ENCODE measurements at regions not wholly inside any gene's neighbourhood (a gene's known extent, or its start where the extent isn't known, plus 50 kb on each side); places are given as distances from the start of the nearest gene placed in this dataset.

DNA sequence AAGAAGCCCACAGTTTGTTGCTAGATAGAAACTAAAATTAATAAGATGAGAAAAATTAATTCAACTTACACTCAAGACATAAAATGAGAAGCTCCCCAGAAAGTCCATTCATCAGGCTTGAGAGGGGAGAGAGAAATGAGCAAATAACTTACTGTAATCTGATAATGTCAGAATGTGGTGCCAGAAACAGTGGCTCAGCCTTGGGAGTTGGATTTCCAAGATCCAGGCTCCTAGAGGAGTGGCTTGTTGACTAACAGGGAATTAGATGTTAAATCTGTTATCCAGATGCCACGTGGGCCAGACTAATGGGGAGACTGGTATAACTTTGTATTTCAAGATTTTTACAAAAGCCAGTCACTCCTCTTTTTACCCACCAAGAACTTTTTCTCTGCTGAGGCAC lies 458.2 kb downstream of the GADD45G start:
- H3K4me2 ChIP-seq (ENCODE audit: low read length) = no peak overlapping the region
- H4K8ac ChIP-seq (ENCODE audit: low read depth, low read length) = no peak overlapping the region
- H3K36me3 ChIP-seq (ENCODE audit: control insufficient read depth in 1 of 2, insufficient read depth in 2 of 2, low read length in 2 of 2) = no peaks in the 10 kb centered on the region
- H2AK5ac ChIP-seq (ENCODE audit: low read length) = no peak overlapping the region
- no peak for DNase-seq
- no peaks in the 10 kb centered on the region for H3K79me1 ChIP-seq (ENCODE audit: low read length)
- no peak overlapping the region for H3K9ac ChIP-seq (ENCODE audit: low read length)
- peaks cover 0 to 5% of the 10 kb centered on the region in 2 experiments for H3K4me1 ChIP-seq (ENCODE audit: control insufficient read depth in 1 of 2, insufficient read depth in 2 of 2, low read length in 2 of 2)
- no CpG with 5 or more reads among the region's 1 CpG for WGBS (ENCODE audit: extremely low coverage, insufficient coverage, insufficient read length)
- H3K23ac ChIP-seq (ENCODE audit: low read length) = no peak overlapping the region
- H2BK5ac ChIP-seq (ENCODE audit: low read depth, low read length, poor library complexity) = no peak overlapping the region
- no peaks in the 10 kb centered on the region for H3K79me2 ChIP-seq (ENCODE audit: control insufficient read depth, insufficient read depth, low read length, poor library complexity)
- no peak overlapping the region for H3K4ac ChIP-seq (ENCODE audit: low read depth, low read length)
- no peak overlapping the region for H4K91ac ChIP-seq (ENCODE audit: low read depth, low read length)
- H3K18ac ChIP-seq (ENCODE audit: low read length) = no peak overlapping the region
- no peak overlapping the region for H2BK120ac ChIP-seq (ENCODE audit: insufficient read depth, low read length, poor library complexity)
- H3K9me3 ChIP-seq (ENCODE audit: insufficient read depth, low read depth, low read length) = no peaks in the 10 kb centered on the region
- H2AFZ ChIP-seq (ENCODE audit: insufficient read depth, low read length, poor library complexity) = no peak overlapping the region
- no peaks in the 10 kb centered on the region for H3K27me3 ChIP-seq (ENCODE audit: insufficient read depth, low read length)
- no peak overlapping the region for H3K4me3 ChIP-seq (ENCODE audit: low read depth, low read length)
- no peak overlapping the region for H3K14ac ChIP-seq (ENCODE audit: low read length)
- H3K27ac ChIP-seq (ENCODE audit: low read depth, low read length) = no peak overlapping the region
- H2BK12ac ChIP-seq (ENCODE audit: low read length) = no peak overlapping the region
- H4K12ac ChIP-seq (ENCODE audit: low read depth, low read length) = no peak overlapping the region

DNA sequence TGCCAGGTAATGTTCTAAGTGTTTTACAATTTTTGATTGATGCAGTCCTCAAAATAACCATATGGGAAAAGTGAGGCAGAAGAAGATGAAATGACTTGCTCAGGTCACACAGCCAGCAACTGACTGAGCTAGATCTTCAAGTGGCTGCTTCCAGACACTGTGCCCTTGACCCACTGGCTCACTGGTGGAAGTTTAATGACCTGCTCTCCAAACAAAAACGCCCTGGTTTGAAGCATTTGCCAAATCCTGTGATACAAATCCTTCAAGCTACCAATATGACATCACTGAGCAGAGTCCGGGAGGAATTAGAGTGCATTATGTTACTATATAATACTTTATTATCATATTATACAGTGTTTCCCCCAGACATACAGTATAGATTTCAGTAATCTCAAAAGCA lies 459.4 kb downstream of the GADD45G start:
- H3K27me3 ChIP-seq (ENCODE audit: insufficient read depth, low read length) = no peaks in the 10 kb centered on the region
- H3K27ac ChIP-seq (ENCODE audit: low read depth, low read length) = no peak overlapping the region
- H3K4me3 ChIP-seq (ENCODE audit: low read depth, low read length) = no peak overlapping the region
- no peak overlapping the region for H3K14ac ChIP-seq (ENCODE audit: low read length)
- no peak overlapping the region for H4K12ac ChIP-seq (ENCODE audit: low read depth, low read length)
- H3K79me2 ChIP-seq (ENCODE audit: control insufficient read depth, insufficient read depth, low read length, poor library complexity) = no peaks in the 10 kb centered on the region
- no peak for DNase-seq
- H3K79me1 ChIP-seq (ENCODE audit: low read length) = no peaks in the 10 kb centered on the region
- H3K23ac ChIP-seq (ENCODE audit: low read length) = no peak overlapping the region
- H3K36me3 ChIP-seq (ENCODE audit: control insufficient read depth in 1 of 2, insufficient read depth in 2 of 2, low read length in 2 of 2) = no peaks in the 10 kb centered on the region
- WGBS (ENCODE audit: extremely low coverage, insufficient coverage, insufficient read length) = no CpG with 5 or more reads among the region's 2 CpGs
- H2BK12ac ChIP-seq (ENCODE audit: low read length) = no peak overlapping the region
- H2AFZ ChIP-seq (ENCODE audit: insufficient read depth, low read length, poor library complexity) = no peak overlapping the region
- H2BK5ac ChIP-seq (ENCODE audit: low read depth, low read length, poor library complexity) = no peak overlapping the region
- no peak overlapping the region for H3K9ac ChIP-seq (ENCODE audit: low read length)
- no peak overlapping the region for H4K91ac ChIP-seq (ENCODE audit: low read depth, low read length)
- no peak overlapping the region for H2AK5ac ChIP-seq (ENCODE audit: low read length)
- no peak overlapping the region for H3K4ac ChIP-seq (ENCODE audit: low read depth, low read length)
- no peak overlapping the region for H3K18ac ChIP-seq (ENCODE audit: low read length)
- H2BK120ac ChIP-seq (ENCODE audit: insufficient read depth, low read length, poor library complexity) = no peak overlapping the region
- no peak overlapping the region for H4K8ac ChIP-seq (ENCODE audit: low read depth, low read length)
- H3K4me1 ChIP-seq (ENCODE audit: control insufficient read depth in 1 of 2, insufficient read depth in 2 of 2, low read length in 2 of 2) = peaks cover 0 to 5% of the 10 kb centered on the region in 2 experiments
- no peaks in the 10 kb centered on the region for H3K9me3 ChIP-seq (ENCODE audit: insufficient read depth, low read depth, low read length)
- H3K4me2 ChIP-seq (ENCODE audit: low read length) = no peak overlapping the region

DNA sequence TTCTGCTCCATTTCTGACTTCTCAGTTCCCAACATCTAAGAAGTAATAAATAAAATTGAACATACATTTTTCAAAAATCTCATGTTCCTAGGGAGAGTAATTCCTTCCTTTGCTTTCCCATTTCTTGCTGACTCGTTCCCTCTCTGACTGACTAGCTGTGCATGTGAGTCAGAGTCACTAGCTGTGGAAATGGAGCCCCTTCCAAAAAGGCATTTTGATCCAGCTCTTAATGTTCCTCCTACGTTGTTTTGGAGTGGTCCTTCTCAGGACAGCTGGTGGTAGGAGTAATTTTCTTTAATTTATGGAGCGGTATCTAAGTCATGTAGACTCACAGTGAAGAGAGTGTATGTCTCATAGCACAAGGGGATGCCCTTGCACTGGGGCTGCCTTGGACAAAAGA lies 460.2 kb downstream of the GADD45G start:
- Histone ChIP-seq H3K79me2 (ENCODE audit: control insufficient read depth, insufficient read depth, low read length, poor library complexity) (no peaks in the 10 kb centered on the region), H4K8ac (ENCODE audit: low read depth, low read length) (no peak overlapping the region), H3K4ac (ENCODE audit: low read depth, low read length) (no peak overlapping the region), H4K12ac (ENCODE audit: low read depth, low read length) (no peak overlapping the region), H3K9ac (ENCODE audit: low read length) (no peak overlapping the region), H3K14ac (ENCODE audit: low read length) (no peak overlapping the region), H3K4me2 (ENCODE audit: low read length) (no peak overlapping the region), H2AFZ (ENCODE audit: insufficient read depth, low read length, poor library complexity) (no peak overlapping the region), H3K4me1 (ENCODE audit: control insufficient read depth in 1 of 2, insufficient read depth in 2 of 2, low read length in 2 of 2) (peaks cover 0 to 5% of the 10 kb centered on the region in 2 experiments), H2BK12ac (ENCODE audit: low read length) (no peak overlapping the region), H3K27ac (ENCODE audit: low read depth, low read length) (no peak overlapping the region), H4K91ac (ENCODE audit: low read depth, low read length) (no peak overlapping the region), H3K36me3 (ENCODE audit: control insufficient read depth in 1 of 2, insufficient read depth in 2 of 2, low read length in 2 of 2) (no peaks in the 10 kb centered on the region), H2BK120ac (ENCODE audit: insufficient read depth, low read length, poor library complexity) (no peak overlapping the region), H3K79me1 (ENCODE audit: low read length) (no peaks in the 10 kb centered on the region), H3K23ac (ENCODE audit: low read length) (no peak overlapping the region), H3K27me3 (ENCODE audit: insufficient read depth, low read length) (no peaks in the 10 kb centered on the region), H3K4me3 (ENCODE audit: low read depth, low read length) (no peak overlapping the region), H3K9me3 (ENCODE audit: insufficient read depth, low read depth, low read length) (no peaks in the 10 kb centered on the region), H3K18ac (ENCODE audit: low read length) (no peak overlapping the region), H2BK5ac (ENCODE audit: low read depth, low read length, poor library complexity) (no peak overlapping the region), H2AK5ac (ENCODE audit: low read length) (no peak overlapping the region)
- DNase-seq = no peak
- no CpG with 5 or more reads among the region's 3 CpGs for WGBS (ENCODE audit: extremely low coverage, insufficient coverage, insufficient read length)

DNA sequence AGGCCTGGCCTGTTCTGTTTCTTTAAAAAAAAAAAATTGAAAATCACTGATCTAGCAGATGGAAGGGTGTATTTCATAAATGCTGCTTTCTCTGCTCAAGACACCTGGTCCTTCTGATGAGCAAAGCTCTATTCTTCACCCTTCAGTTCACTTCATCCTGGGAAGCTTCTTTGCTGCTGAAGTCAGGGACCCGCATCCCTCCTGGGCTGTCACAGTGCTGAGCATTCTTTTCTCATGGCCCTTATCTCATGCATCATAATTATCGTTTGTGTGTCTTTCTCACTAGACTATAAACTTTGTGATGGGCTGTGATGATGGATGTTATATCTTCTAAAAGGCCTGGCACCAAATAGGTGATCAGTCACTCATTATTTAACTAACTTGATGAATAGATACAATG lies 461.0 kb downstream of the GADD45G start:
- no peak overlapping the region for H3K4me2 ChIP-seq (ENCODE audit: low read length)
- no peak overlapping the region for H3K4me3 ChIP-seq (ENCODE audit: low read depth, low read length)
- H3K36me3 ChIP-seq (ENCODE audit: control insufficient read depth in 1 of 2, insufficient read depth in 2 of 2, low read length in 2 of 2) = no peaks in the 10 kb centered on the region
- H3K23ac ChIP-seq (ENCODE audit: low read length) = no peak overlapping the region
- no peak overlapping the region for H3K4ac ChIP-seq (ENCODE audit: low read depth, low read length)
- H2AFZ ChIP-seq (ENCODE audit: insufficient read depth, low read length, poor library complexity) = no peak overlapping the region
- H3K79me1 ChIP-seq (ENCODE audit: low read length) = no peaks in the 10 kb centered on the region
- no peak overlapping the region for H2BK5ac ChIP-seq (ENCODE audit: low read depth, low read length, poor library complexity)
- H3K27me3 ChIP-seq (ENCODE audit: insufficient read depth, low read length) = no peaks in the 10 kb centered on the region
- DNase-seq = peak; percentile 73 to 87
- H2AK5ac ChIP-seq (ENCODE audit: low read length) = no peak overlapping the region
- no peak overlapping the region for H2BK12ac ChIP-seq (ENCODE audit: low read length)
- no peak overlapping the region for H3K18ac ChIP-seq (ENCODE audit: low read length)
- WGBS (ENCODE audit: extremely low coverage, insufficient coverage, insufficient read length) = no CpG with 5 or more reads among the region's 2 CpGs
- no peak overlapping the region for H4K8ac ChIP-seq (ENCODE audit: low read depth, low read length)
- no peak overlapping the region for H4K91ac ChIP-seq (ENCODE audit: low read depth, low read length)
- no peaks in the 10 kb centered on the region for H3K9me3 ChIP-seq (ENCODE audit: insufficient read depth, low read depth, low read length)
- H2BK120ac ChIP-seq (ENCODE audit: insufficient read depth, low read length, poor library complexity) = no peak overlapping the region
- H3K27ac ChIP-seq (ENCODE audit: low read depth, low read length) = no peak overlapping the region
- no peak overlapping the region for H4K12ac ChIP-seq (ENCODE audit: low read depth, low read length)
- H3K9ac ChIP-seq (ENCODE audit: low read length) = no peak overlapping the region
- H3K79me2 ChIP-seq (ENCODE audit: control insufficient read depth, insufficient read depth, low read length, poor library complexity) = no peaks in the 10 kb centered on the region
- H3K4me1 ChIP-seq (ENCODE audit: control insufficient read depth in 1 of 2, insufficient read depth in 2 of 2, low read length in 2 of 2) = no peaks in the 10 kb centered on the region
- no peak overlapping the region for H3K14ac ChIP-seq (ENCODE audit: low read length)
